GM18867 (cell line): ENCODE measurements at regions not wholly inside any gene's neighbourhood (a gene's known extent, or its start where the extent isn't known, plus 50 kb on each side); places are given as distances from the start of the nearest gene placed in this dataset.
A peak's percentile ranks its signal among the peaks of the same experiment; 100 is the strongest.
"Not testable (repeated sequence)": the region's sequence is repeated elsewhere in the genome, so short reads cannot be mapped to it uniquely, and the experiment has no call there.

Experiments
- ATAC-seq: cut with Tn5 transposase; IDR thresholded peaks from one replicate; pipeline ENCODE4 v1.9.1; 2021; ENCODE audit warnings: mild to moderate bottlenecking, moderate library complexity; ENCODE audit not compliant: unreplicated experiment

- ATAC-seq: peak; percentile 64
Measured at GRCh38 chr6:119444642-119445557, 95.3 kb upstream of the MAN1A1 start.

- no peak for ATAC-seq
Measured at GRCh38 chr6:119443993-119444641, 94.6 kb upstream of the MAN1A1 start.

- ATAC-seq: peak; percentile 27
Measured at GRCh38 chr6:119442776-119443184, 93.2 kb upstream of the MAN1A1 start.

GRCh38 chr6:119440953-119441352 is 91.4 kb upstream of the MAN1A1 start:
- no peak for ATAC-seq

GRCh38 chr6:119436583-119436982 is 87.0 kb upstream of the MAN1A1 start:
- ATAC-seq: no peak

- no peak for ATAC-seq
Measured at GRCh38 chr6:119431799-119432198, 82.2 kb upstream of the MAN1A1 start.

- no peak for ATAC-seq
Measured at GRCh38 chr6:119430805-119431204, 81.2 kb upstream of the MAN1A1 start.

GRCh38 chr6:119428633-119429032 is 79.1 kb upstream of the MAN1A1 start:
- ATAC-seq: no peak

GRCh38 chr6:119426619-119427018 is 77.1 kb upstream of the MAN1A1 start:
- ATAC-seq: no peak

- no peak for ATAC-seq
Measured at GRCh38 chr6:119423996-119424395, 74.4 kb upstream of the MAN1A1 start.

- ATAC-seq: not testable (repeated sequence)
Measured at GRCh38 chr6:119418084-119418483, 68.5 kb upstream of the MAN1A1 start.

GRCh38 chr6:119407156-119407555 is 57.6 kb upstream of the MAN1A1 start:
- no peak for ATAC-seq

- ATAC-seq: not testable (repeated sequence)
Measured at GRCh38 chr6:119405114-119405513, 55.6 kb upstream of the MAN1A1 start.
